ENCODE measurements at regions not wholly inside any gene's neighbourhood (a gene's known extent, or its start where the extent isn't known, plus 50 kb on each side); places are given as distances from the start of the nearest gene placed in this dataset.

- Histone ChIP-seq H3K36me3 (ENCODE audit: control insufficient read depth in 2 of 2, insufficient read depth in 2 of 2, low read length in 1 of 2) (no peaks in the 10 kb centered on the region), H3K9ac (ENCODE audit: control insufficient read depth, insufficient read depth, low read length) (no peak overlapping the region), H2AFZ (ENCODE audit: control insufficient read depth, low read depth, low read length) (no peak overlapping the region), H3K9me3 (replicated peaks; ENCODE audit: control insufficient read depth, insufficient read depth, low read length) (no peaks in the 10 kb centered on the region), H3K4me1 (ENCODE audit: control insufficient read depth, insufficient read depth, low read length) (no peaks in the 10 kb centered on the region), H3K4me3 (no peak overlapping the region), H3K4me2 (ENCODE audit: control insufficient read depth, insufficient read depth) (no peak overlapping the region), H3K79me2 (ENCODE audit: control insufficient read depth, insufficient read depth, low read length) (no peaks in the 10 kb centered on the region), H3K27ac (ENCODE audit: control insufficient read depth, insufficient read depth) (no peak overlapping the region), H3K27me3 (replicated peaks in 1 of 2; ENCODE audit: control insufficient read depth in 2 of 2, insufficient read depth in 2 of 2, low read length in 1 of 2) (no peaks in the 10 kb centered on the region), H4K20me1 (ENCODE audit: control insufficient read depth, insufficient read depth) (no peaks in the 10 kb centered on the region)
- BruUV-seq (replicated peaks), result no TSS peak
- RAD21 ChIA-PET (ENCODE audit: unreplicated experiment), result no interaction called here
- 22% methylated on average over 7 of the region's 7 CpGs for whole genome bisulfite sequencing (ENCODE audit: insufficient coverage, insufficient replicate concordance, low lambda C conversion rate, missing lambda C conversion rate)
- CTCF ChIA-PET, result no interaction called here
- in situ Hi-C loops (cut with MboI) (no loop called here), intact Hi-C loops (cut with micrococcal nuclease; ENCODE audit: unreplicated experiment) (no loop called here)
- no peak for TF ChIP-seq PBX3 (IDR thresholded peaks at IDR 0.05; ENCODE audit: insufficient replicate concordance, low read depth, low read length)
- no peak for TF ChIP-seq CHD2 (IDR thresholded peaks at IDR 0.05; ENCODE audit: borderline replicate concordance, low read depth, low read length)
- no peak for TF ChIP-seq ZBED1 (IDR thresholded peaks at IDR 0.05; ENCODE audit: borderline replicate concordance)
- no peak for TF ChIP-seq HCFC1 (IDR thresholded peaks at IDR 0.05; ENCODE audit: low read length)
- TF ChIP-seq PKNOX1 (IDR thresholded peaks at IDR 0.05), result peak; percentile 26; the same call in 1 of the 2 replicates
- no peak for TF ChIP-seq RFX5 (IDR thresholded peaks at IDR 0.05; ENCODE audit: low read depth, low read length)
- TF ChIP-seq SRF (IDR thresholded peaks at IDR 0.05; ENCODE audit: low read depth in 2 of 2, low read length in 2 of 2), result no peak
- TF ChIP-seq ETV6 (conservative IDR thresholded peaks at IDR 0.05 in 1 of 2, IDR thresholded peaks at IDR 0.05 in 1 of 2; ENCODE audit: borderline replicate concordance in 1 of 2, low read depth in 1 of 2), result no peak
- ATAC-seq, result no peak
- SMC1A ChIA-PET (ENCODE audit: uncharacterized antibody, unreplicated experiment), result no interaction called here
- no peak for FAIRE-seq
- DNase-seq (ENCODE audit: low read depth, low spot score), result no peak
- POLR2A ChIA-PET, result interaction anchor here (0.5 kb wide), 1 partner anchor 616 kb away, joined by 3 read pairs; no protein-coding TSS in a partner anchor
Measured at GRCh38 chr12:77362509-77363210, 297.3 kb upstream of the E2F7 start.

All from GM12878 (cell line).